OCI-LY1 (cell line): ENCODE measurements at regions not wholly inside any gene's neighbourhood (a gene's known extent, or its start where the extent isn't known, plus 50 kb on each side); places are given as distances from the start of the nearest gene placed in this dataset.

Experiments used
- EZH2 ChIP-seq: fragments of 200-600 bp; sonication (generic), shearing (Covaris generic); IDR thresholded peaks from 2 replicates; pipeline ENCODE4 v1.8.0; 2017; ENCODE audit warnings: borderline replicate concordance, mixed run types, mild to moderate bottlenecking, antibody characterized with exemption, low read length, moderate library complexity, mixed read lengths
- TF ChIP-seq, protein P1 (sequence below): fragments of 200-600 bp; sonication (generic), shearing (Covaris generic); IDR thresholded peaks from 2 replicates; pipeline ENCODE4 v1.5.1; 2017; ENCODE audit warnings: mild to moderate bottlenecking, antibody characterized with exemption, low read length, moderate library complexity, mixed read lengths

DNA sequence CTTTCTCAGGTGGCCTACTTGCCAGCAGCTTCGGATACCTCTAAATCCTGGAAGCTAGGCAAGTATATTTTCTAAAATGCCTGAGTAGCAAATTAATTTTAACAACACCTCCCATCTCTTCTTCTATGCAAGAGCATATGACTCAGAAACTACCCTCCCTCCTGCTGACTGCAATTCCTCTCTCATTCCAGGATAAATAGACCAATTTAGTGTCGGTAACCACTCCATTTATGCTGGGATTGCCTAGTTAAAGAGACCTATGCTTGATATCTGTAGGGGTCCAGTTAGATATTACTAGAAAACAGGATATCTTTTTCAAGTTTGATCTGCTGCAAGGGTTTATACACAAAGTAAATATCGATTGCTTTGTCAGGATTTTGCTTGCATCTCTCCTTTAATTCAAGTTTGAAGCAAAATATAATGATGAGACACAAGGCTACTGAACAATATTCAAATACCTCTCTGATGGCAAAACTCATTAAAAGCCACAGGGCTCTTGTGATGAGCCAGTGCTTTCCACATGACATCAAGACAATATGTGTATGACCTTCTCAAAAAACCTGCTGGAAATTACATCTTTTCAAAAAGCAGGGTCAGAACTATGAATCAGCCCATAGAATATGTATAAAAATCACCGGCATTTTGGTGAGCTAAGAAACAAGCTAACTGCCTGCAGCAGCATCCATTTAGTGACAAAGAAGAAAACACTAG, 491.6 kb upstream of the NECTIN3 start:
- TF ChIP-seq, protein P1, sequence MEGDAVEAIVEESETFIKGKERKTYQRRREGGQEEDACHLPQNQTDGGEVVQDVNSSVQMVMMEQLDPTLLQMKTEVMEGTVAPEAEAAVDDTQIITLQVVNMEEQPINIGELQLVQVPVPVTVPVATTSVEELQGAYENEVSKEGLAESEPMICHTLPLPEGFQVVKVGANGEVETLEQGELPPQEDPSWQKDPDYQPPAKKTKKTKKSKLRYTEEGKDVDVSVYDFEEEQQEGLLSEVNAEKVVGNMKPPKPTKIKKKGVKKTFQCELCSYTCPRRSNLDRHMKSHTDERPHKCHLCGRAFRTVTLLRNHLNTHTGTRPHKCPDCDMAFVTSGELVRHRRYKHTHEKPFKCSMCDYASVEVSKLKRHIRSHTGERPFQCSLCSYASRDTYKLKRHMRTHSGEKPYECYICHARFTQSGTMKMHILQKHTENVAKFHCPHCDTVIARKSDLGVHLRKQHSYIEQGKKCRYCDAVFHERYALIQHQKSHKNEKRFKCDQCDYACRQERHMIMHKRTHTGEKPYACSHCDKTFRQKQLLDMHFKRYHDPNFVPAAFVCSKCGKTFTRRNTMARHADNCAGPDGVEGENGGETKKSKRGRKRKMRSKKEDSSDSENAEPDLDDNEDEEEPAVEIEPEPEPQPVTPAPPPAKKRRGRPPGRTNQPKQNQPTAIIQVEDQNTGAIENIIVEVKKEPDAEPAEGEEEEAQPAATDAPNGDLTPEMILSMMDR = no peak
- no peak for TF ChIP-seq EZH2
